Kidney (tissue), 13 donors: ENCODE measurements at regions not wholly inside any gene's neighbourhood (a gene's known extent, or its start where the extent isn't known, plus 50 kb on each side); places are given as distances from the start of the nearest gene placed in this dataset.

Experiments
- DNase-seq, 5 donors: peaks; one replicate each; pipeline ENCODE4 v3.0.0-alpha.2; 2013 to 2020
- FAIRE-seq: peaks from 2 replicates; lab custom pipeline; 2012; peaks lifted over from hg19 to GRCh38; lab: Jason Lieb, UNC
- H3K27ac ChIP-seq, 2 donors: one replicate each; pipeline ENCODE4 v1.7.0; 2013; ENCODE audit warnings: low read depth in 2 of 2, low read length in 2 of 2, inconsistent platforms in 1 of 2
- H3K27me3 ChIP-seq: one replicate; pipeline ENCODE4 v1.7.1; 2013; ENCODE audit warnings: low read length, inconsistent platforms; ENCODE audit not compliant: control insufficient read depth, insufficient read depth
- H3K36me3 ChIP-seq, 3 donors: one replicate each; pipeline versions ENCODE4 v1.7.0 to v1.7.1; 2013; ENCODE audit warnings: low read length in 3 of 3, control low read depth in 1 of 3, inconsistent platforms in 1 of 3; ENCODE audit not compliant: insufficient read depth in 3 of 3, control insufficient read depth in 2 of 3
- H3K4me1 ChIP-seq, 3 donors: one replicate each; pipeline versions ENCODE4 v1.7.0 to v1.7.1; 2013; ENCODE audit warnings: low read length in 3 of 3, inconsistent platforms in 1 of 3, low read depth in 1 of 3; ENCODE audit not compliant: control insufficient read depth in 2 of 3, insufficient read depth in 2 of 3
- H3K4me3 ChIP-seq, 3 donors: one replicate each; pipeline versions ENCODE4 v1.7.0 to v1.8.1; 2013; ENCODE audit warnings: low read length in 3 of 3, control low read depth in 1 of 3, inconsistent platforms in 1 of 3
- H3K9ac ChIP-seq, 3 donors: one replicate each; pipeline versions ENCODE4 v1.7.0 to v1.7.1; 2013; ENCODE audit warnings: low read length in 3 of 3, control low read depth in 1 of 3, inconsistent platforms in 1 of 3
- H3K9me3 ChIP-seq, 3 donors: one replicate each; pipeline versions ENCODE4 v1.7.0 to v1.7.1; 2013; ENCODE audit warnings: low read length in 3 of 3, control low read depth in 1 of 3, inconsistent platforms in 1 of 3; ENCODE audit not compliant: control insufficient read depth in 2 of 3, insufficient read depth in 1 of 3
- intact Hi-C: fragments of 100-400 bp; cut with DNase I; formaldehyde crosslinking; loops from one replicate; pipeline ENCODE4 v1.11.1; 2022
- TF ChIP-seq, protein P1 (sequence below): IDR thresholded peaks from 3 replicates; pipeline ENCODE4 v1.5.1; 2012; ENCODE audit warnings: mild to moderate bottlenecking, moderate library complexity, borderline replicate concordance; ENCODE audit not compliant: insufficient read depth; ENCODE audit errors: extremely low read depth
- donor health status: control.
- donor health status: control.
- donor health status: control.
- donor health status: control.
- donor health status: control.
- donor health status: DM: yes; HTN: yes; CAD: no.
- donor health status: Normal renal cell carcinoma (clear cell type).

- Histone ChIP-seq H3K36me3 (no peaks in the 10 kb centered on the region), H3K27me3 (no peaks in the 10 kb centered on the region), H3K4me3 (no peak overlapping the region), H3K27ac (no peak overlapping the region), H3K4me1 (no peaks in the 10 kb centered on the region), H3K9me3 (no peaks in the 10 kb centered on the region), H3K9ac (no peak overlapping the region)
- FAIRE-seq (no peak), DNase-seq (no peak)
- TF ChIP-seq, protein P1, sequence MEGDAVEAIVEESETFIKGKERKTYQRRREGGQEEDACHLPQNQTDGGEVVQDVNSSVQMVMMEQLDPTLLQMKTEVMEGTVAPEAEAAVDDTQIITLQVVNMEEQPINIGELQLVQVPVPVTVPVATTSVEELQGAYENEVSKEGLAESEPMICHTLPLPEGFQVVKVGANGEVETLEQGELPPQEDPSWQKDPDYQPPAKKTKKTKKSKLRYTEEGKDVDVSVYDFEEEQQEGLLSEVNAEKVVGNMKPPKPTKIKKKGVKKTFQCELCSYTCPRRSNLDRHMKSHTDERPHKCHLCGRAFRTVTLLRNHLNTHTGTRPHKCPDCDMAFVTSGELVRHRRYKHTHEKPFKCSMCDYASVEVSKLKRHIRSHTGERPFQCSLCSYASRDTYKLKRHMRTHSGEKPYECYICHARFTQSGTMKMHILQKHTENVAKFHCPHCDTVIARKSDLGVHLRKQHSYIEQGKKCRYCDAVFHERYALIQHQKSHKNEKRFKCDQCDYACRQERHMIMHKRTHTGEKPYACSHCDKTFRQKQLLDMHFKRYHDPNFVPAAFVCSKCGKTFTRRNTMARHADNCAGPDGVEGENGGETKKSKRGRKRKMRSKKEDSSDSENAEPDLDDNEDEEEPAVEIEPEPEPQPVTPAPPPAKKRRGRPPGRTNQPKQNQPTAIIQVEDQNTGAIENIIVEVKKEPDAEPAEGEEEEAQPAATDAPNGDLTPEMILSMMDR: no peak
- intact Hi-C loops: no loop called here
Measured at GRCh38 chr2:139080244-139080643, 300.1 kb upstream of the NXPH2 start.

- intact Hi-C loops: no loop called here
- no peak for DNase-seq
- no peaks in the 10 kb centered on the region for H3K4me1 ChIP-seq
- H3K9me3 ChIP-seq: no peaks in the 10 kb centered on the region
- no peak for FAIRE-seq
- H3K27me3 ChIP-seq: no peaks in the 10 kb centered on the region
- no peak overlapping the region for H3K9ac ChIP-seq
- TF ChIP-seq, protein P1: no peak
- no peak overlapping the region for H3K27ac ChIP-seq
- H3K36me3 ChIP-seq: no peaks in the 10 kb centered on the region
- H3K4me3 ChIP-seq: no peak overlapping the region
Measured at GRCh38 chr2:139079311-139079710, 299.1 kb upstream of the NXPH2 start.

- DNase-seq (no peak), FAIRE-seq (no peak)
- no peaks in the 10 kb centered on the region for H3K4me1 ChIP-seq
- H3K9ac ChIP-seq: no peak overlapping the region
- TF ChIP-seq, protein P1: no peak
- no peak overlapping the region for H3K4me3 ChIP-seq
- H3K27ac ChIP-seq: no peak overlapping the region
- no peaks in the 10 kb centered on the region for H3K9me3 ChIP-seq
- intact Hi-C loops: no loop called here
- H3K36me3 ChIP-seq: no peaks in the 10 kb centered on the region
- H3K27me3 ChIP-seq: no peaks in the 10 kb centered on the region
Measured at GRCh38 chr2:139078376-139078775, 298.2 kb upstream of the NXPH2 start.

DNA sequence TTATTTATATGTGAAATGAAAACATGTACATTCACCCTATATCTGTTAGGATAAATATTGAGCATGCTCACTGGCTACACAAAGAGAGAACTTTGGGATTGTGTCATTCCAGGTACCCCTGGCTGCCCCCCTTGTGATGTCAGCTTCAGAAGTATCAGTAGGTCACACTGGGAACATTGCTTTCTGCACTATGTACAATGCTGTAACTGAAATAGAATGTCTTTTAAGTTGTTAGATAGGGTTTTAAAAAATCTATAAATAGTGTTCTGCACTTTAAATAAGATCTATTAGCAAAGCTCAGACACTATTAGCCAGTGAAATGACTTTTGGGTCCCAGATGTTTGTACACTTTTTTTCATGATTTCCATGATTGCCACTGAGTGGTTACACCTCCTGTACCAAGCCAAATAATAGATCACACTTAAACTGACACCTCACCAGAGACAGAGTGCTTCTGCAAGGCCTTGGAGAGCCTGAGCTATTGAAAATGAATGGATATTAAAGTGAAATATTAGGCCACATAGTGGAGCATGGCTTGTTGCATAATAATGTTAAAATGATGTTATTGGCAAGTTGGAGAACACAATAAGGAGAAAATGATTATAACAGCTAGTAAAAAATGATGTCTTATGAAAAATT lies 297.0 kb upstream of the NXPH2 start:
- FAIRE-seq: no peak
- TF ChIP-seq, protein P1: no peak

More for the DNA sequence above, 297.0 kb upstream of the NXPH2 start:
- Histone ChIP-seq H3K9me3 (no peaks in the 10 kb centered on the region), H3K4me3 (no peak overlapping the region), H3K27ac (no peak overlapping the region), H3K36me3 (no peaks in the 10 kb centered on the region), H3K9ac (no peak overlapping the region), H3K4me1 (no peaks in the 10 kb centered on the region), H3K27me3 (no peaks in the 10 kb centered on the region)
- DNase-seq: no peak
- intact Hi-C loops: no loop called here
